Kidney tubule cell (primary cell): ENCODE measurements at regions not wholly inside any gene's neighbourhood (a gene's known extent, or its start where the extent isn't known, plus 50 kb on each side); places are given as distances from the start of the nearest gene placed in this dataset.

Experiments used
- DNase-seq: peaks from one replicate; pipeline ENCODE4 v3.0.0-alpha.2; 2018; ENCODE audit warnings: low spot score

DNA sequence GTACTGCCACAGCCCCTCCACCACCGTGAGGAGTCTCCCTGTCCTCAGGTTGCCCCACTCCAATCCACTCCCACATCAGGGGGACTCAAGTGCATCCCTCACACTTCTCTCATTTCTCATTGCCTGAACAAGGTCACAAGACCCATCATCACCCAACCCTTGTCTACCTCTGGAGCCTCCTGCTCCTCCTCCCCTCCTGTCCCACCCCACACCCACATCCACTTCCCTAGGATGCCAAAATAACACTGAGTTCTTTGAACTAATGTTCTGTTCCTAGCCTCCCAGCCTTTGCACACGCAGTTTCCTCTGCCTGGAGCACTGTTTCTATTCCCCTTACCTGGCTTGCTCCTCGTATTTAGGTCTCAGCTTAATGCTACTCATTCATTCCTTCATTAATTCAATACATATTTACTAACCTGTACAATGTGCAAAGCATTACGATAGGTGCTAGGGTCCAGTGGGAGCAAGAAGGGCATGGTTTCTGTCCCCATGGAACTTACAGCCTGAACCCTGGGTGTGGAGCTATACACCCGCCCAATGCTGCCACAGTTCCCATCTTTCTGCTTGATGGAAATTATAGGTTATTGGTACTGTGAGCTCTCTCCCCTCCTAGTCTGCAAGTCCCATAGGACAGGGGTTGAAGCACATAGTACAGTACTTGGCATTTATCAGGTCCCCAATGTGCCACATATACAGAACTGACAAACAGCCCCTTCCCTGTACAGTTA is 96.1 kb upstream of the GRIK3 start:
- DNase-seq: no peak

GRCh38 chr1:37131281-37131680 is 97.0 kb upstream of the GRIK3 start:
- DNase-seq: no peak

GRCh38 chr1:37133276-37134145 is 99.2 kb upstream of the GRIK3 start:
- DNase-seq: no peak

DNA sequence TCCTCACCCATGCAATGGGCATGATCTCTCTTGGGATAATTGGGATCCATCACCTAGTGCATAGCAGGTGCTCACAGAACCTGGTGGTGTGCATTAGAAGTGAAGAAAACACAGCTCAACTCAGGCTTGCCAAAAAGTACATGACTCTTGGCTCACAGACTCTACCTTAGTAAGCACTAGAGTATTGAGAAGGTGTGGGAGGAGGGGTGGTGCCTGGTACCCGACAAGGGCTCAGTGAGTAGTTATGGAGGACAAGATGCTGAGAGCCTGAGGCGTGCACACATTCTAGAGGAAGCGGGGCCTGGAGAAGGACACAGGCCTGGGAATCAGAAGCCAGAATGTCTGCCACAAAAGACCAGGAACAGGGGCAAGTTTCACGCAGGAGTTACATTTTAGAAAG is 100.3 kb upstream of the GRIK3 start:
- DNase-seq: no peak

- DNase-seq: no peak
Observed at GRCh38 chr1:37135032-37135431, 100.7 kb upstream of the GRIK3 start.

DNA sequence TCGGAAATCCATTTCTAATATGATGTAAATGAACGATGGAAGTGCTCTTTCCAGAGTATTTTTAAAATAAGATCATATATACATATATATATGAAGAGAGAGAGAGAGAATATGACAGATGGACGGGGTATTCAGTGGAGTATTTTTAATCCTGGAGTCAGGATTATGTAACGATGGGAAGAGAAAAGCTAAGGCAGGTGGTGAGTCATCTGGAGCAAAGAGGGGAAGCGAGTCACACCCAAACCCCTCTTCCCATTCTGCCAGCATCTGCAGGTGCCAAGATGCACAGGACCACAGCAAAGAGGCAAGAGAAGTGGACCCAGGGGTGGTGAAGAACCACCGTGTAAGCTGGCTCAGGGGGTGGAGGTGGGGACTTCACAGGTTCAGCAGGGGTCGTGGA is 102.7 kb upstream of the GRIK3 start:
- DNase-seq: no peak

GRCh38 chr1:37137601-37138000 is 103.3 kb upstream of the GRIK3 start:
- no peak for DNase-seq

- no peak for DNase-seq
Observed at GRCh38 chr1:37143800-37144199, 109.5 kb upstream of the GRIK3 start.

- DNase-seq: no peak
Observed at GRCh38 chr1:37146071-37146470, 111.8 kb upstream of the GRIK3 start.

GRCh38 chr1:37147392-37147831 is 113.1 kb upstream of the GRIK3 start:
- no peak for DNase-seq

DNA sequence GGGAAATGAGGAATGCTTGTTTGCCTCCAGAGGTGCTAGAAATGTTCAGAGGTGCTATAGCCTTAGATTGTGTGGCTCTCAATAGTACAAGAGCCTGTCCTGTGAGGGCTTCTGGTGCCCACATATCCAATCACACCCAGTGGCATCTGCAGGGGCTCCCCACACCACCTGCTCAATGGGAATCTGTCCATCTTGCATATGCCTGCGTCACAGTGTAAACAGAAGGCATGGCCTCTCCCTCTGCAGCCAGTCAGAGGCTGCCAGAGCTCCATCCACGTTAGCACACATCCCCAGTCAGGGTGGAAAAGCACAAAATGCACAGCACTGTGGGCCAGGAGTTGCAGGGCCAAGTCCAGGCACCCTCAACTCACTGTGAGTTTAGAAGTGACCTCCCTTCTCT is 113.6 kb upstream of the GRIK3 start:
- DNase-seq: no peak

- no peak for DNase-seq
Observed at GRCh38 chr1:37148663-37149062, 114.3 kb upstream of the GRIK3 start.

GRCh38 chr1:37149296-37149695 is 115.0 kb upstream of the GRIK3 start:
- no peak for DNase-seq

DNA sequence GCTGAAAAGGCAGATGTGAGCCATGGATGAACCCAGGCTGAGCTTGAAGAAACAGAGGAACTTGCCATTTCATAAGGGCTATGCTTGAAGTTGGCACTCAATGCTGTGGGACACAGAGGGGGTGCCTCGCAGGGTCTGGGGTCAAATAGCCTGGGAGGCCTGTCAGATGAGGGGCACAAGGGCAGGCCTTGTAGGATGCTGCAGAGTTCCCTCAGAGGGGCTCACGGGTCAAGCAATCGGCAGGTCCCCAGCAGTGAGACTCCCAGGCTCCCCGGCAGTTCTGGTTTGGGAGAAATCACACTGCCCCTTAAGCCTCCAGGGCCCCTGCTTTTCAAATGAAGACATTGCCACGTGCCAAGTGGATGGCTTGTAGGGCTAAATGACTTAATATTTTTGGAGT is 116.7 kb upstream of the GRIK3 start:
- no peak for DNase-seq

- no peak for DNase-seq
Observed at GRCh38 chr1:37151789-37152188, 117.5 kb upstream of the GRIK3 start.

GRCh38 chr1:37152491-37152890 is 118.2 kb upstream of the GRIK3 start:
- no peak for DNase-seq

GRCh38 chr1:37153116-37154100 is 119.1 kb upstream of the GRIK3 start:
- no peak for DNase-seq

- no peak for DNase-seq
Observed at GRCh38 chr1:37156646-37157045, 122.3 kb upstream of the GRIK3 start.

- no peak for DNase-seq
Observed at GRCh38 chr1:37157634-37158033, 123.3 kb upstream of the GRIK3 start.

DNA sequence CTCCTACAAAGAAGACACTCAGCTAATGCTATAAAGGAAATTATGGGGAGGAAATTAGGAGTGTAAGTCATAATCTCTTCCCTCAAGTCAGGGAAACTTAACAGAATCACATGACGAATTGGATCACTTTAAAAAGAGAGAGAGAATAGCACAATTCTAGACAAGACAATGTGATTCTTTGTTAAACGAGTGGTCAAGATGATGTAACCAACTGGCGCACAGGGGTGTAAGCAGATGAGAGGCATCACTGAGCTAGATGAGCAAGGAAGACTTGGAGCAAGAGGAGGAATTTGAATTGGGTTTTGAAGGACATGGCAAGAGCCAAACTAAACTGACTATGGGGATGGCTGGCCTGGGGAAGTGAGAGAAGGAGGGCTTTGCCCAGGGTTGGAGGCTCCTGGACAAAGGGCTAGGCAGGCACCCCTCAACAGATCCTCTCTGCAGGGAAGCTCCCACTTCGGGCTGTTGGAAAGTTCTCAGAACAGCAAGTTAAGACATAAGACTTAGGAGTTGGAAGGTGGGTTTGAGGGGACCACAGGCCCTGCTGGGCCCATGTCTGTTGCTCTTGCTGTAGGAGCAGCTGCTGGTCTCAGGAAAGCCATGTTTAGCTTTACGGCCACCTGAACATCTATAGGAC is 123.9 kb upstream of the GRIK3 start:
- DNase-seq: no peak

- DNase-seq: no peak
Observed at GRCh38 chr1:37159102-37159501, 124.8 kb upstream of the GRIK3 start.

- DNase-seq: no peak
Observed at GRCh38 chr1:37161171-37161570, 126.9 kb upstream of the GRIK3 start.
